Osteocyte (in vitro differentiated cells): ENCODE measurements at regions not wholly inside any gene's neighbourhood (a gene's known extent, or its start where the extent isn't known, plus 50 kb on each side); places are given as distances from the start of the nearest gene placed in this dataset.

Source experiments
- DNase-seq: peaks from one replicate; pipeline ENCODE4 v3.0.0; 2021; ENCODE audit warnings: mixed read lengths; ENCODE audit not compliant: unreplicated experiment; ENCODE audit errors: extremely low spot score
- H3K27ac Mint-ChIP-seq: one replicate; pipeline ENCODE4 v1.8.0; 2021; ENCODE audit warnings: mild to moderate bottlenecking, mixed read lengths; ENCODE audit not compliant: unreplicated experiment
- H3K27me3 Mint-ChIP-seq: one replicate; pipeline ENCODE4 v1.8.0; 2021; ENCODE audit warnings: mixed read lengths; ENCODE audit not compliant: unreplicated experiment
- H3K36me3 Mint-ChIP-seq: one replicate; pipeline ENCODE4 v1.8.0; 2021; ENCODE audit warnings: mixed read lengths; ENCODE audit not compliant: unreplicated experiment
- H3K4me1 Mint-ChIP-seq: one replicate; pipeline ENCODE4 v1.8.0; 2021; ENCODE audit warnings: mixed read lengths; ENCODE audit not compliant: unreplicated experiment
- H3K4me3 Mint-ChIP-seq: one replicate; pipeline ENCODE4 v1.8.0; 2021; ENCODE audit warnings: mild to moderate bottlenecking, moderate library complexity, mixed read lengths; ENCODE audit not compliant: unreplicated experiment
- H3K9me3 Mint-ChIP-seq: one replicate; pipeline ENCODE4 v1.8.0; 2021; ENCODE audit warnings: mixed read lengths; ENCODE audit not compliant: unreplicated experiment
- TF ChIP-seq, protein P1 (sequence below): fragments of 200-600 bp; sonication (generic); IDR thresholded peaks from 2 replicates; pipeline ENCODE4 v1.5.0; 2021; ENCODE audit warnings: antibody characterized with exemption, mild to moderate bottlenecking, moderate library complexity

DNA sequence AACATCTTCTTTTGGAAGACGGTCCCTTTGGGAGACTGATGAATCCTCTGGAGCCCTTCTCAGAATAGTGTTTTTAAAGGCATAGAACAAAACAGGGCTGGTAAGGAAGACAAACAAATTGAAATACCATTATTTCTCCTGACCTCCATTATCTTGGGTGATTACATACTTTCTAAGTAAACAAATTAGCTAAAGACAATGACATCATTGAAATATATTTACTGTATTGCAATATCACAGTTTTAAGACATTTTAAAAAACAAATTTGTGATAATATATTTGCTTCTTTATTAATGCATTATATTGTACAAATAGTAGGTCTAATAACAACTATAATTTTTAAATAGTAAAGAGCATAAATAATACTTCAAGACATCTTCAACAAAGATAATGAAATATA lies 152.2 kb upstream of the CDK1 start:
- Mint-ChIP-seq H3K27ac (no peak overlapping the region), H3K9me3 (no peaks in the 10 kb centered on the region), H3K27me3 (peaks cover 13% of the 10 kb centered on the region), H3K36me3 (no peaks in the 10 kb centered on the region), H3K4me3 (no peak overlapping the region), H3K4me1 (peaks cover 1% of the 10 kb centered on the region)
- TF ChIP-seq, protein P1, sequence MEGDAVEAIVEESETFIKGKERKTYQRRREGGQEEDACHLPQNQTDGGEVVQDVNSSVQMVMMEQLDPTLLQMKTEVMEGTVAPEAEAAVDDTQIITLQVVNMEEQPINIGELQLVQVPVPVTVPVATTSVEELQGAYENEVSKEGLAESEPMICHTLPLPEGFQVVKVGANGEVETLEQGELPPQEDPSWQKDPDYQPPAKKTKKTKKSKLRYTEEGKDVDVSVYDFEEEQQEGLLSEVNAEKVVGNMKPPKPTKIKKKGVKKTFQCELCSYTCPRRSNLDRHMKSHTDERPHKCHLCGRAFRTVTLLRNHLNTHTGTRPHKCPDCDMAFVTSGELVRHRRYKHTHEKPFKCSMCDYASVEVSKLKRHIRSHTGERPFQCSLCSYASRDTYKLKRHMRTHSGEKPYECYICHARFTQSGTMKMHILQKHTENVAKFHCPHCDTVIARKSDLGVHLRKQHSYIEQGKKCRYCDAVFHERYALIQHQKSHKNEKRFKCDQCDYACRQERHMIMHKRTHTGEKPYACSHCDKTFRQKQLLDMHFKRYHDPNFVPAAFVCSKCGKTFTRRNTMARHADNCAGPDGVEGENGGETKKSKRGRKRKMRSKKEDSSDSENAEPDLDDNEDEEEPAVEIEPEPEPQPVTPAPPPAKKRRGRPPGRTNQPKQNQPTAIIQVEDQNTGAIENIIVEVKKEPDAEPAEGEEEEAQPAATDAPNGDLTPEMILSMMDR: no peak
- DNase-seq: no peak

GRCh38 chr10:60623627-60624026 lies 154.7 kb upstream of the CDK1 start:
- Mint-ChIP-seq H3K9me3 (no peaks in the 10 kb centered on the region), H3K27me3 (peaks cover 5% of the 10 kb centered on the region), H3K27ac (no peak overlapping the region), H3K36me3 (no peaks in the 10 kb centered on the region), H3K4me3 (no peak overlapping the region), H3K4me1 (peaks cover 1% of the 10 kb centered on the region)
- DNase-seq: no peak
- TF ChIP-seq, protein P1: no peak

DNA sequence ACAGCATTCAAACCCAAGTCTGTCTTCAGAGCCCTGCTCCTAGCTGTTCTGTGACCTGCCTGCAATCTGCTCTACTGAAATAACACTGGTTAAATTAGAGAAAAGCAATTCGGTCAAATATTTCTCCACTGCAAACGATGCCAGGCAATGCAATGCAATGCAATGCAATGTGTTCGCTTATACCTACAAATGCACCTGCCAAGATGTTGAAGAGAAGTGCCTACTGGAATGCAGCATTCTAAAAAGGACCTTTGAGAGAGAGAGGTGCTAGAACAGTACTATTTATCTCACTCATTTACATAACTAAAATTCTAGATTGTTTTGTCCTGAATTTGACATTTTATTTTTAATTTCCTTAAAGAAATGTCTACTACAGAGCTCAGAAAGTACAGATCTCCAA lies 157.3 kb upstream of the CDK1 start:
- TF ChIP-seq, protein P1: no peak
- H3K27ac Mint-ChIP-seq: no peak overlapping the region
- H3K9me3 Mint-ChIP-seq: no peaks in the 10 kb centered on the region
- no peak for DNase-seq
- no peaks in the 10 kb centered on the region for H3K36me3 Mint-ChIP-seq
- no peaks in the 10 kb centered on the region for H3K4me1 Mint-ChIP-seq
- H3K27me3 Mint-ChIP-seq: peaks cover 2% of the 10 kb centered on the region
- H3K4me3 Mint-ChIP-seq: no peak overlapping the region

DNA sequence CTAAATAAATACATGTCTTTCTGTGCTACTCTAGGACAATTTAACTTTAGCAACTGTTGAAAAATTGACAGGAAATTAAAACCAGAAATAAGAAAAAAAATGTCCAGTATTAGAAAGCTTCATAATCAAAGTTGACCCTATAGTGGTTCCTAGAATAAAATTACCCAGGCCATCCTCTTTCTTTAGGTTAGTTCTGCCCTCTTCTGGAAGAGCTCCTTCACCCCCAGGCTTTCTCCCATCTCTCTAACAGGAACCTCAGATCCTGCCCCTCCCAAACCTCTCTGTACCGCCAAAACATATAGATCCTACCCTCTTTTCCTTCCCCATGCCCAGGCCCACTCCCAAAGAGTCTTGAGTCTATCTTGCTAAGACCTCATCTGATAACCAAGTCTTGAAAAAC lies 159.4 kb upstream of the CDK1 start:
- H3K4me1 Mint-ChIP-seq: no peaks in the 10 kb centered on the region
- TF ChIP-seq, protein P1: no peak
- H3K4me3 Mint-ChIP-seq: no peak overlapping the region
- no peak for DNase-seq
- H3K27ac Mint-ChIP-seq: no peak overlapping the region
- H3K36me3 Mint-ChIP-seq: no peaks in the 10 kb centered on the region
- peaks cover 2% of the 10 kb centered on the region for H3K27me3 Mint-ChIP-seq
- H3K9me3 Mint-ChIP-seq: no peaks in the 10 kb centered on the region

DNA sequence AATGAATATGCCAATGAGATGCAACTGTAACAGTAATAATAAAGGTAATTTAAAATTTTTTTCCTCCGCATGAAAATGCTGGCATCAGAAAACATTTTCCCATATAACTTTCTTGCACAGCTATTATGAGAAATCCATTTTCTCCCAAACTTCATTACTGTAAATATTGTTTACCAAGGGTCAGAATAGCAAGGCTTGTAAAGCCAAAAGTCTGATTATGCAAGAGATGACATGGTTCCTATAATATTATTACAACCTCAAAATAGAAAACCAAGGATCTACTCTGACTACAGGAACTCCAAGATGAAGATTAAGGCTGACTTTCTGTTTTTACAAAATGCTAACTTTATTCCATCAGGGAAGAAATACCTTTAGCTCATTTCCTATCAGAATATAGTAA lies 162.7 kb upstream of the CDK1 start:
- Mint-ChIP-seq H3K4me1 (no peaks in the 10 kb centered on the region), H3K27ac (no peak overlapping the region), H3K27me3 (no peaks in the 10 kb centered on the region), H3K9me3 (no peaks in the 10 kb centered on the region), H3K36me3 (no peaks in the 10 kb centered on the region), H3K4me3 (no peak overlapping the region)
- TF ChIP-seq, protein P1: no peak
- no peak for DNase-seq
